Occipital lobe (tissue), 1 donor: ENCODE measurements at regions not wholly inside any gene's neighbourhood (a gene's known extent, or its start where the extent isn't known, plus 50 kb on each side); places are given as distances from the start of the nearest gene placed in this dataset.

ENCODE experiments used
- DNase-seq: peaks from one replicate; lab custom pipeline; 2025; lab: John Stamatoyannopoulos, UW

GRCh38 chr18:57243624-57244179 lies 96.8 kb downstream of the BOD1L2 start:
- no peak for DNase-seq

- DNase-seq, result no peak
Measured at GRCh38 chr18:57249179-57249578, 102.3 kb downstream of the BOD1L2 start.

GRCh38 chr18:57249883-57250282 lies 102.5 kb upstream of the ST8SIA3 start:
- DNase-seq, result no peak

- DNase-seq, result no peak
Measured at GRCh38 chr18:57251747-57252146, 100.6 kb upstream of the ST8SIA3 start.

GRCh38 chr18:57253903-57254302 lies 98.5 kb upstream of the ST8SIA3 start:
- no peak for DNase-seq

GRCh38 chr18:57258131-57258777 lies 94.1 kb upstream of the ST8SIA3 start:
- DNase-seq, result no peak

- DNase-seq, result no peak
Measured at GRCh38 chr18:57267368-57267925, 84.9 kb upstream of the ST8SIA3 start.

GRCh38 chr18:57269756-57270155 lies 82.6 kb upstream of the ST8SIA3 start:
- no peak for DNase-seq

- no peak for DNase-seq
Measured at GRCh38 chr18:57270156-57270555, 82.2 kb upstream of the ST8SIA3 start.

- DNase-seq, result no peak
Measured at GRCh38 chr18:57273194-57273593, 79.2 kb upstream of the ST8SIA3 start.

GRCh38 chr18:57275111-57275510 lies 77.2 kb upstream of the ST8SIA3 start:
- no peak for DNase-seq

GRCh38 chr18:57276829-57277228 lies 75.5 kb upstream of the ST8SIA3 start:
- DNase-seq, result no peak

- no peak for DNase-seq
Measured at GRCh38 chr18:57278933-57279332, 73.4 kb upstream of the ST8SIA3 start.

- DNase-seq, result no peak
Measured at GRCh38 chr18:57281519-57281918, 70.8 kb upstream of the ST8SIA3 start.

GRCh38 chr18:57286949-57287348 lies 65.4 kb upstream of the ST8SIA3 start:
- DNase-seq, result no peak

- DNase-seq, result no peak
Measured at GRCh38 chr18:57287766-57288165, 64.6 kb upstream of the ST8SIA3 start.

- DNase-seq, result no peak
Measured at GRCh38 chr18:57294547-57294946, 57.8 kb upstream of the ST8SIA3 start.

GRCh38 chr18:57296336-57296735 lies 56.0 kb upstream of the ST8SIA3 start:
- DNase-seq, result no peak

- DNase-seq, result no peak
Measured at GRCh38 chr18:57297306-57297705, 55.1 kb upstream of the ST8SIA3 start.

GRCh38 chr18:57299931-57300330 lies 52.4 kb upstream of the ST8SIA3 start:
- DNase-seq, result no peak

GRCh38 chr18:57301573-57302559 lies 50.5 kb upstream of the ST8SIA3 start:
- no peak for DNase-seq
